A549 (cell line): ENCODE measurements at regions not wholly inside any gene's neighbourhood (a gene's known extent, or its start where the extent isn't known, plus 50 kb on each side); places are given as distances from the start of the nearest gene placed in this dataset.
"Not testable (repeated sequence)": the region's sequence is repeated elsewhere in the genome, so short reads cannot be mapped to it uniquely, and the experiment has no call there.

Experiments
- ATAC-seq, 2 experiments: fragments of 200-7000 bp in 1 of 2; fragments of >200 bp in 1 of 2; cut with Nextera tagmentation in 1 of 2; cut with Tn5 transposase in 1 of 2; 3 replicates each; pipeline versions ENCODE4 v1.8.0 to v1.9.1; 2018 to 2020; ENCODE audit warnings: mild to moderate bottlenecking in 1 of 2, moderate library complexity in 1 of 2
- CTCF ChIA-PET: fragments of 300-600 bp; sonication (Branson Sonifier 250); formaldehyde crosslinking; extraction: SDS; loops from one replicate; lab custom pipeline; 2021; ENCODE audit warnings: antibody characterized with exemption, inconsistent platforms; lab: Yijun Ruan, JAX
- POLR2A ChIA-PET: fragments of 350-600 bp; formaldehyde crosslinking; extraction: SDS; loops from one replicate; lab custom pipeline; 2021; ENCODE audit warnings: antibody characterized with exemption, inconsistent platforms; lab: Yijun Ruan, JAX
- DNase-seq, 2 experiments: peaks; one replicate each; pipeline versions ENCODE4 v3.0.0 to v3.0.0-alpha.2; 2011 to 2016; ENCODE audit warnings: low read depth in 1 of 2, low spot score in 1 of 2
- FAIRE-seq: peaks from 2 replicates; lab custom pipeline; 2011; peaks lifted over from hg19 to GRCh38; lab: Jason Lieb, UNC
- H3K27ac ChIP-seq, 2 experiments: fragments of >200 bp; sonication (Bioruptor Twin); formaldehyde crosslinking; 3 replicates each; pipeline ENCODE4 v1.5.1; 2016 to 2017
- H3K4me1 ChIP-seq: fragments of >200 bp; sonication (Bioruptor Twin); formaldehyde crosslinking; 3 replicates; pipeline ENCODE4 v1.6.1; 2016
- H3K4me2 ChIP-seq: fragments of >200 bp; sonication (Bioruptor Twin); formaldehyde crosslinking; 3 replicates; pipeline ENCODE4 v1.6.1; 2016
- H3K4me3 ChIP-seq: fragments of >200 bp; sonication (Bioruptor Twin); formaldehyde crosslinking; 3 replicates; pipeline ENCODE4 v1.5.1; 2016
- H3K9me3 ChIP-seq: fragments of >200 bp; sonication (Bioruptor Twin); formaldehyde crosslinking; 3 replicates; pipeline ENCODE4 v1.6.1; 2016
- BCL3 ChIP-seq: fragments of >200 bp; sonication (Bioruptor Twin); formaldehyde crosslinking; IDR thresholded peaks from 3 replicates; pipeline ENCODE4 v1.6.1; 2016
- BHLHE40 ChIP-seq: IDR thresholded peaks from 2 replicates; pipeline ENCODE4 v1.6.1; 2012; ENCODE audit warnings: low read depth, low read length, inconsistent platforms
- CBX2 ChIP-seq: fragments of 200-600 bp; sonication (generic); IDR thresholded peaks from 2 replicates; pipeline ENCODE4 v1.6.1; 2016; ENCODE audit warnings: low read depth, mild to moderate bottlenecking, borderline replicate concordance
- CBX8 ChIP-seq: fragments of 200-600 bp; sonication (generic); IDR thresholded peaks from 2 replicates; pipeline ENCODE4 v1.6.1; 2016
- CEBPB ChIP-seq, 2 experiments: fragments of >200 bp in 1 of 2; sonication (Bioruptor Twin) in 1 of 2; formaldehyde crosslinking in 1 of 2; IDR thresholded peaks; 2 replicates each; pipeline ENCODE4 v1.6.1; 2012 to 2016
- CHD4 ChIP-seq: fragments of 200-600 bp; sonication (generic); IDR thresholded peaks from 2 replicates; pipeline ENCODE4 v1.6.1; 2016; ENCODE audit warnings: antibody characterized with exemption, mild to moderate bottlenecking, borderline replicate concordance
- E2F6 ChIP-seq: IDR thresholded peaks from 2 replicates; pipeline ENCODE4 v1.6.1; 2012; ENCODE audit warnings: low read depth, borderline replicate concordance
- EP300 ChIP-seq, 2 experiments: fragments of >200 bp; sonication (Bioruptor Twin); formaldehyde crosslinking; IDR thresholded peaks; 2 replicates in 1 of 2; 3 replicates in 1 of 2; pipeline ENCODE4 v1.6.1; 2016 to 2017
- ESRRA ChIP-seq: fragments of 150-350 bp; IDR thresholded peaks from 2 replicates; pipeline ENCODE4 v1.6.1; 2014; ENCODE audit warnings: mild to moderate bottlenecking, low read length, borderline replicate concordance
- GATA3 ChIP-seq: IDR thresholded peaks from 2 replicates; pipeline ENCODE4 v1.6.1; 2012; ENCODE audit warnings: borderline replicate concordance
- HDAC2 ChIP-seq: fragments of 200-600 bp; sonication (generic); IDR thresholded peaks from 2 replicates; pipeline ENCODE4 v1.6.1; 2016
- HEYL ChIP-seq: fragments of 250-450 bp; sonication (Bioruptor Pico); IDR thresholded peaks from 2 replicates; pipeline ENCODE4 v1.8.0; 2021; ENCODE audit warnings: mild to moderate bottlenecking, moderate library complexity
- HOXA7 ChIP-seq: fragments of 250-450 bp; sonication (Bioruptor Pico); IDR thresholded peaks from 2 replicates; pipeline ENCODE4 v1.5.0; 2020; ENCODE audit warnings: mild to moderate bottlenecking, moderate library complexity
- KDM1A ChIP-seq: fragments of 200-600 bp; sonication (generic); IDR thresholded peaks from 2 replicates; pipeline ENCODE4 v1.6.1; 2016; ENCODE audit warnings: low read depth, mild to moderate bottlenecking
- KDM5A ChIP-seq: fragments of 200-600 bp; sonication (generic); IDR thresholded peaks from 2 replicates; pipeline ENCODE4 v1.6.1; 2016; ENCODE audit warnings: antibody characterized with exemption, mild to moderate bottlenecking
- MAZ ChIP-seq: fragments of 150-350 bp; IDR thresholded peaks from 2 replicates; pipeline ENCODE4 v1.6.1; 2014; ENCODE audit warnings: antibody characterized with exemption, low read depth, low read length, borderline replicate concordance
- MYC ChIP-seq: IDR thresholded peaks from 2 replicates; pipeline ENCODE4 v1.6.1; 2012; ENCODE audit warnings: mild to moderate bottlenecking, inconsistent platforms, low read length, improper control_type of control experiment, borderline replicate concordance
- NR3C1 ChIP-seq: fragments of >200 bp; sonication (Bioruptor Twin); formaldehyde crosslinking; IDR thresholded peaks from 3 replicates; pipeline ENCODE4 v1.6.1; 2017
- POLR2AphosphoS2 ChIP-seq: conservative IDR thresholded peaks from 2 replicates; pipeline ENCODE4 v1.6.1; 2012; ENCODE audit warnings: low read length, improper control_type of control experiment, inconsistent platforms
- RARB ChIP-seq: fragments of 250-450 bp; sonication (Bioruptor Pico); IDR thresholded peaks from 2 replicates; pipeline ENCODE4 v1.8.0; 2021; ENCODE audit warnings: mild to moderate bottlenecking, moderate library complexity
- TP53 ChIP-seq: fragments of 250-450 bp; sonication (Bioruptor Pico); IDR thresholded peaks from 2 replicates; pipeline ENCODE4 v1.5.0; 2021; ENCODE audit warnings: mild to moderate bottlenecking, moderate library complexity
- ZNF302 ChIP-seq: fragments of 250-450 bp; sonication (Bioruptor Pico); IDR thresholded peaks from 2 replicates; pipeline ENCODE4 v1.9.0; 2021; ENCODE audit warnings: inconsistent platforms, mild to moderate bottlenecking, moderate library complexity
- WGBS: methylation state at CpG from one replicate; pipeline ENCODE4 v1.1.6; 2017; ENCODE audit errors: missing lambda C conversion rate; 5-methylcytosine and 5-hydroxymethylcytosine counted together

GRCh38 chr1:102500758-102501157 lies 504.0 kb upstream of the OLFM3 start:
- Histone ChIP-seq H3K4me2 (no peak overlapping the region), H3K27ac (no peak overlapping the region), H3K4me1 (no peaks in the 10 kb centered on the region), H3K4me3 (no peak overlapping the region), H3K9me3 (no peaks in the 10 kb centered on the region)
- WGBS: 28% methylated on average over 3 of the region's 3 CpGs
- POLR2A ChIA-PET: no interaction called here
- DNase-seq (no peak), FAIRE-seq (no peak)
- no peak for TF ChIP-seq BCL3
- no peak for TF ChIP-seq KDM5A
- no peak for TF ChIP-seq CEBPB (IDR thresholded peaks at IDR 0.05)
- TF ChIP-seq CBX2: no peak
- TF ChIP-seq BHLHE40: no peak
- no peak for TF ChIP-seq CHD4
- TF ChIP-seq, all 56 proteins: peak for 0
- no peak for ATAC-seq
- CTCF ChIA-PET: no interaction called here

GRCh38 chr1:102498929-102499328 lies 502.2 kb upstream of the OLFM3 start:
- FAIRE-seq (no peak), ATAC-seq (no peak), DNase-seq (no peak)
- Histone ChIP-seq H3K27ac (no peak overlapping the region), H3K4me2 (no peak overlapping the region), H3K9me3 (no peaks in the 10 kb centered on the region), H3K4me3 (no peak overlapping the region), H3K4me1 (no peaks in the 10 kb centered on the region)
- no peak for TF ChIP-seq HDAC2
- no peak for TF ChIP-seq RARB (CRISPR knock-in tag)
- no peak for TF ChIP-seq E2F6
- no peak for TF ChIP-seq GATA3
- no peak for TF ChIP-seq HOXA7 (CRISPR knock-in tag)
- no peak for TF ChIP-seq CBX2
- TF ChIP-seq NR3C1: no peak
- no peak for TF ChIP-seq HEYL (CRISPR knock-in tag)
- no peak for TF ChIP-seq KDM1A
- no peak for TF ChIP-seq EP300 (IDR thresholded peaks at IDR 0.05)
- no peak for TF ChIP-seq CEBPB (IDR thresholded peaks at IDR 0.05)
- TF ChIP-seq TP53 (CRISPR knock-in tag): no peak
- TF ChIP-seq ZNF302 (CRISPR knock-in tag): no peak
- no peak for TF ChIP-seq ESRRA
- 6% methylated on average over 2 of the region's 2 CpGs for WGBS
- CTCF ChIA-PET: no interaction called here
- POLR2A ChIA-PET: no interaction called here

- H3K4me3 ChIP-seq, FAIRE-seq, ATAC-seq, H3K27ac ChIP-seq, CTCF ChIA-PET, DNase-seq, POLR2A ChIA-PET, H3K4me2 ChIP-seq, H3K9me3 ChIP-seq, H3K4me1 ChIP-seq: not testable (repeated sequence)
- 21% methylated on average over 3 of the region's 3 CpGs for WGBS
Measured at GRCh38 chr1:102497810-102498209, 501.1 kb upstream of the OLFM3 start.

GRCh38 chr1:102472520-102472919 lies 475.8 kb upstream of the OLFM3 start:
- no peak for FAIRE-seq
- Histone ChIP-seq H3K27ac (no peak overlapping the region), H3K9me3 (no peaks in the 10 kb centered on the region), H3K4me2 (no peak overlapping the region), H3K4me1 (no peaks in the 10 kb centered on the region), H3K4me3 (no peak overlapping the region)
- CTCF ChIA-PET: no interaction called here
- no peak for DNase-seq
- 0% methylated on average over 1 of the region's 1 CpG for WGBS
- POLR2A ChIA-PET: no interaction called here
- TF ChIP-seq CBX8: no peak
- TF ChIP-seq MAZ: no peak
- no peak for TF ChIP-seq MYC
- TF ChIP-seq POLR2AphosphoS2: no peak
- TF ChIP-seq HOXA7 (CRISPR knock-in tag): no peak
- ATAC-seq: no peak
